Endothelial cell of umbilical vein (primary cell): ENCODE measurements at regions not wholly inside any gene's neighbourhood (a gene's known extent, or its start where the extent isn't known, plus 50 kb on each side); places are given as distances from the start of the nearest gene placed in this dataset.

Experiments used
- EZH2 ChIP-seq: IDR thresholded peaks from 2 replicates; pipeline ENCODE4 v1.6.1; 2012; ENCODE audit warnings: borderline replicate concordance, low read depth, mild to moderate bottlenecking, moderate library complexity, low read length, inconsistent platforms; ENCODE audit not compliant: severe bottlenecking
- JUN ChIP-seq: IDR thresholded peaks from 2 replicates; pipeline ENCODE4 v1.6.1; 2011; ENCODE audit warnings: borderline replicate concordance, low read depth; ENCODE audit not compliant: insufficient read length, insufficient read depth
- POLR2A ChIP-seq: IDR thresholded peaks from 2 replicates; pipeline ENCODE4 v1.6.1; 2012; ENCODE audit warnings: low read depth, mild to moderate bottlenecking, control low read depth, low read length
- POLR2AphosphoS5 ChIP-seq: IDR thresholded peaks from 2 replicates; pipeline ENCODE4 v1.6.1; 2012; ENCODE audit warnings: low read depth, mild to moderate bottlenecking, control low read depth, low read length, moderate library complexity; ENCODE audit not compliant: insufficient read depth
- TF ChIP-seq, protein P1 (sequence below), 2 donors: IDR thresholded peaks; 1 replicate in 1 of 2; 2 replicates in 1 of 2; pipeline ENCODE4 v1.5.1; 2011; ENCODE audit warnings: low read length in 2 of 2, mild to moderate bottlenecking in 2 of 2, moderate library complexity in 2 of 2, control low read depth in 1 of 2, inconsistent platforms in 1 of 2, low read depth in 1 of 2; ENCODE audit not compliant: insufficient read depth in 1 of 2; ENCODE audit errors: extremely low read depth in 1 of 2

DNA sequence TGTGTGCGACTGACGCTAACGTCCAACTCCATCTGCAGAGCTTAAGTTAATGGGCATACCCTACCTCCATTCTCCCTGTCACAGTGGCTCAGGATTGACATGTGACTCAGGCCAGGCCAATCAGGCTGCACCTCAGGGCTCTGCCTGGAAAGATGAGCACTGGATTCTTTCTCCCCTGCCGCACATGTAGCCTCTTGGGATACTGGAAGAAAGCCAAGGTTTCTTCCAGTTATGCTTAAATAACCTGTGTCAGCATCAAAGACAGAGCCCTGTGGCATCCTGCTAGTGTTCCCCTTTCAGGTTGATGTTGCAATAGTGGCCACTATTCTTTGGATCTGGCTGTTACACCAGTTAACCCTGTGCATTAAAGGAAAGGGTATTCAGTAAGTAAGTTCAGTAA is 55.0 kb upstream of the SYT6 start:
- TF ChIP-seq, protein P1, sequence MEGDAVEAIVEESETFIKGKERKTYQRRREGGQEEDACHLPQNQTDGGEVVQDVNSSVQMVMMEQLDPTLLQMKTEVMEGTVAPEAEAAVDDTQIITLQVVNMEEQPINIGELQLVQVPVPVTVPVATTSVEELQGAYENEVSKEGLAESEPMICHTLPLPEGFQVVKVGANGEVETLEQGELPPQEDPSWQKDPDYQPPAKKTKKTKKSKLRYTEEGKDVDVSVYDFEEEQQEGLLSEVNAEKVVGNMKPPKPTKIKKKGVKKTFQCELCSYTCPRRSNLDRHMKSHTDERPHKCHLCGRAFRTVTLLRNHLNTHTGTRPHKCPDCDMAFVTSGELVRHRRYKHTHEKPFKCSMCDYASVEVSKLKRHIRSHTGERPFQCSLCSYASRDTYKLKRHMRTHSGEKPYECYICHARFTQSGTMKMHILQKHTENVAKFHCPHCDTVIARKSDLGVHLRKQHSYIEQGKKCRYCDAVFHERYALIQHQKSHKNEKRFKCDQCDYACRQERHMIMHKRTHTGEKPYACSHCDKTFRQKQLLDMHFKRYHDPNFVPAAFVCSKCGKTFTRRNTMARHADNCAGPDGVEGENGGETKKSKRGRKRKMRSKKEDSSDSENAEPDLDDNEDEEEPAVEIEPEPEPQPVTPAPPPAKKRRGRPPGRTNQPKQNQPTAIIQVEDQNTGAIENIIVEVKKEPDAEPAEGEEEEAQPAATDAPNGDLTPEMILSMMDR (IDR thresholded peaks at IDR 0.05; ENCODE audit: extremely low read depth in 1 of 2, insufficient read depth in 1 of 2, low read depth in 1 of 2, low read length in 2 of 2): no peak
- no peak for TF ChIP-seq EZH2
- no peak for TF ChIP-seq POLR2AphosphoS5
- no peak for TF ChIP-seq JUN
- no peak for TF ChIP-seq POLR2A
